Limb (tissue), 2 donors: ENCODE measurements at regions not wholly inside any gene's neighbourhood (a gene's known extent, or its start where the extent isn't known, plus 50 kb on each side); places are given as distances from the start of the nearest gene placed in this dataset.
"Not testable (repeated sequence)": the region's sequence is repeated elsewhere in the genome, so short reads cannot be mapped to it uniquely, and the experiment has no call there.

Experiments
- DNase-seq, 2 donors: peaks; one replicate each; pipeline ENCODE4 v3.0.0-alpha.2; 2016; ENCODE audit errors: extremely low spot score in 2 of 2

- DNase-seq, result no peak
Measured at GRCh38 chr5:75847561-75848021, 130.4 kb upstream of the POC5 start.

- DNase-seq, result no peak
Measured at GRCh38 chr5:75844301-75844700, 127.1 kb upstream of the POC5 start.

GRCh38 chr5:75843319-75843718, 126.1 kb upstream of the POC5 start:
- no peak for DNase-seq

GRCh38 chr5:75839547-75839946, 122.3 kb upstream of the POC5 start:
- no peak for DNase-seq

GRCh38 chr5:75837258-75837841, 120.1 kb upstream of the POC5 start:
- no peak for DNase-seq

GRCh38 chr5:75831561-75831960, 114.3 kb upstream of the POC5 start:
- no peak for DNase-seq

- DNase-seq, result no peak
Measured at GRCh38 chr5:75828029-75828428, 110.8 kb upstream of the POC5 start.

GRCh38 chr5:75824323-75824722, 107.1 kb upstream of the POC5 start:
- no peak for DNase-seq

- DNase-seq, result no peak
Measured at GRCh38 chr5:75823811-75824210, 106.6 kb upstream of the POC5 start.

- no peak for DNase-seq
Measured at GRCh38 chr5:75818661-75819060, 101.4 kb upstream of the POC5 start.

GRCh38 chr5:75799695-75800094, 82.5 kb upstream of the POC5 start:
- DNase-seq, result not testable (repeated sequence)

- DNase-seq, result not testable (repeated sequence)
Measured at GRCh38 chr5:75769338-75769737, 52.1 kb upstream of the POC5 start.
